ENCODE measurements at regions not wholly inside any gene's neighbourhood (a gene's known extent, or its start where the extent isn't known, plus 50 kb on each side); places are given as distances from the start of the nearest gene placed in this dataset.

- TF ChIP-seq CTCF (IDR thresholded peaks at IDR 0.05; ENCODE audit: low read depth, low read length, poor library complexity, severe bottlenecking): no peak
- TF ChIP-seq EZH2phosphoT487 (IDR thresholded peaks at IDR 0.05; ENCODE audit: borderline replicate concordance, low read length): no peak
These were observed 151.7 kb upstream of the ADCY2 start for GRCh38 chr5:7244208-7244607.
